Nucleus accumbens (tissue), 56 donors: ENCODE measurements at regions not wholly inside any gene's neighbourhood (a gene's known extent, or its start where the extent isn't known, plus 50 kb on each side); places are given as distances from the start of the nearest gene placed in this dataset.
"Not testable (repeated sequence)": the region's sequence is repeated elsewhere in the genome, so short reads cannot be mapped to it uniquely, and the experiment has no call there.

Experiments used
- DNase-seq, 56 donors: peaks; one replicate each; lab custom pipeline; 2025; lab: John Stamatoyannopoulos, UW

- DNase-seq: no peak
Observed at GRCh38 chr10:130259380-130259779, 123.2 kb downstream of the GLRX3 start.

- DNase-seq: no peak
Observed at GRCh38 chr10:130261306-130261705, 125.1 kb downstream of the GLRX3 start.

- DNase-seq: no peak
Observed at GRCh38 chr10:130261766-130262165, 125.6 kb downstream of the GLRX3 start.

GRCh38 chr10:130263289-130263688, 127.1 kb downstream of the GLRX3 start:
- DNase-seq: no peak

GRCh38 chr10:130265542-130265941, 129.4 kb downstream of the GLRX3 start:
- DNase-seq: no peak

- DNase-seq: no peak
Observed at GRCh38 chr10:130282492-130283218, 146.5 kb downstream of the GLRX3 start.

GRCh38 chr10:130283219-130283545, 147.0 kb downstream of the GLRX3 start:
- no peak for DNase-seq

GRCh38 chr10:130295761-130296160, 159.6 kb downstream of the GLRX3 start:
- not testable (repeated sequence) for DNase-seq

GRCh38 chr10:130300608-130301020, 164.4 kb downstream of the GLRX3 start:
- DNase-seq: no peak

- DNase-seq: peak in 1 of 56 donors; percentile 16
Observed at GRCh38 chr10:130301021-130301892, 165.1 kb downstream of the GLRX3 start.

GRCh38 chr10:130326954-130327353, 190.8 kb downstream of the GLRX3 start:
- DNase-seq: no peak

GRCh38 chr10:130329792-130330191, 193.6 kb downstream of the GLRX3 start:
- no peak for DNase-seq

GRCh38 chr10:130333185-130333584, 197.0 kb downstream of the GLRX3 start:
- DNase-seq: peak in 1 of 56 donors; percentile 15

- no peak for DNase-seq
Observed at GRCh38 chr10:130335336-130335735, 199.1 kb downstream of the GLRX3 start.

GRCh38 chr10:130336617-130337304, 200.6 kb downstream of the GLRX3 start:
- DNase-seq: no peak

GRCh38 chr10:130337305-130337640, 201.1 kb downstream of the GLRX3 start:
- no peak for DNase-seq

GRCh38 chr10:130337696-130338635, 201.8 kb downstream of the GLRX3 start:
- no peak for DNase-seq

- DNase-seq: no peak
Observed at GRCh38 chr10:130338636-130339024, 202.4 kb downstream of the GLRX3 start.

- no peak for DNase-seq
Observed at GRCh38 chr10:130339091-130339490, 202.9 kb downstream of the GLRX3 start.

GRCh38 chr10:130339911-130340310, 203.7 kb downstream of the GLRX3 start:
- DNase-seq: no peak
